H1 (cell line): ENCODE measurements at regions not wholly inside any gene's neighbourhood (a gene's known extent, or its start where the extent isn't known, plus 50 kb on each side); places are given as distances from the start of the nearest gene placed in this dataset.

Experiments used
- CTCF ChIA-PET: fragments of 300-600 bp; sonication (Branson Sonifier 250); formaldehyde crosslinking; loops from one replicate; lab custom pipeline; 2021; ENCODE audit not compliant: partially characterized antibody; lab: Charles Lee
- POLR2A ChIA-PET: fragments of 300-600 bp; sonication (Branson Sonifier 250); formaldehyde crosslinking; loops from one replicate; lab custom pipeline; 2021; ENCODE audit warnings: inconsistent platforms; ENCODE audit not compliant: partially characterized antibody; lab: Charles Lee
- DNase-seq, 2 experiments: peaks; one replicate each; pipeline versions ENCODE4 v3.0.0 to v3.0.0-alpha.2; 2010 to 2022; ENCODE audit warnings: low spot score in 2 of 2, low read depth in 1 of 2, mixed read lengths in 1 of 2
- FAIRE-seq: peaks from 2 replicates; lab custom pipeline; 2011; peaks lifted over from hg19 to GRCh38; lab: Jason Lieb, UNC
- H2AFZ ChIP-seq: 2 replicates; pipeline ENCODE4 v1.8.1; 2012; ENCODE audit warnings: low read length, inconsistent platforms
- H2AK5ac ChIP-seq: 2 replicates; pipeline ENCODE4 v1.6.1; 2013; ENCODE audit warnings: low read depth, low read length
- H2BK120ac ChIP-seq: replicated peaks from 2 replicates; pipeline ENCODE3; 2013; ENCODE audit warnings: low read depth, low read length, inconsistent platforms
- H2BK12ac ChIP-seq: 2 replicates; pipeline ENCODE4 v1.6.1; 2013; ENCODE audit warnings: low read depth, low read length
- H2BK15ac ChIP-seq: 2 replicates; pipeline ENCODE4 v1.6.1; 2013; ENCODE audit warnings: low read length
- H2BK20ac ChIP-seq: 2 replicates; pipeline ENCODE4 v1.6.1; 2013; ENCODE audit warnings: low read length
- H2BK5ac ChIP-seq: 2 replicates; pipeline ENCODE4 v1.6.1; 2013; ENCODE audit warnings: low read depth, low read length
- H3K14ac ChIP-seq: 2 replicates; pipeline ENCODE4 v1.6.1; 2013; ENCODE audit warnings: inconsistent platforms; ENCODE audit not compliant: insufficient read length
- H3K18ac ChIP-seq: 2 replicates; pipeline ENCODE4 v1.6.1; 2013; ENCODE audit warnings: low read length; ENCODE audit errors: extremely low read depth
- H3K23ac ChIP-seq: 2 replicates; pipeline ENCODE4 v1.6.1; 2013; ENCODE audit warnings: inconsistent platforms; ENCODE audit not compliant: insufficient read length
- H3K23me2 ChIP-seq: 2 replicates; pipeline ENCODE4 v1.6.1; 2013; ENCODE audit warnings: low read depth, low read length
- H3K27ac ChIP-seq: 2 replicates; pipeline ENCODE4 v1.6.1; 2011; ENCODE audit warnings: low read depth, low read length, inconsistent platforms
- H3K27me3 ChIP-seq, 4 experiments: replicated peaks in 1 of 4; 1 replicate in 1 of 4; 2 replicates in 3 of 4; pipeline versions ENCODE4 v1.6.1 to v1.8.1; 2011 to 2013; ENCODE audit warnings: low read length in 3 of 4, mild to moderate bottlenecking in 3 of 4, inconsistent platforms in 2 of 4, mixed read lengths in 2 of 4, moderate library complexity in 1 of 4; ENCODE audit not compliant: control insufficient read depth in 3 of 4, insufficient read depth in 3 of 4; ENCODE audit errors: extremely low read depth in 1 of 4
- H3K36me3 ChIP-seq, 4 experiments: 2 replicates each; pipeline versions ENCODE4 v1.6.1 to v1.8.1; 2011 to 2013; ENCODE audit warnings: mild to moderate bottlenecking in 4 of 4, low read length in 3 of 4, moderate library complexity in 2 of 4, control low read depth in 1 of 4, inconsistent platforms in 1 of 4; ENCODE audit not compliant: insufficient read depth in 4 of 4, control insufficient read depth in 2 of 4
- H3K4ac ChIP-seq: replicated peaks from 2 replicates; pipeline ENCODE3; 2013; ENCODE audit warnings: low read length, low read depth, mixed read lengths, inconsistent platforms; ENCODE audit not compliant: insufficient read length
- H3K4me1 ChIP-seq, 4 experiments: replicated peaks in 1 of 4; 1 replicate in 1 of 4; 2 replicates in 3 of 4; pipeline versions ENCODE4 v1.6.1 to v1.8.1; 2011 to 2013; ENCODE audit warnings: low read length in 3 of 4, inconsistent platforms in 2 of 4, mixed read lengths in 1 of 4; ENCODE audit not compliant: insufficient read depth in 4 of 4, control insufficient read depth in 3 of 4
- H3K4me2 ChIP-seq, 2 experiments: 2 replicates each; pipeline versions ENCODE4 v1.6.1 to v1.8.1; 2011 to 2013; ENCODE audit warnings: low read depth in 2 of 2, low read length in 2 of 2, control low read depth in 1 of 2, inconsistent platforms in 1 of 2, mild to moderate bottlenecking in 1 of 2; ENCODE audit not compliant: insufficient read depth in 1 of 2
- H3K4me3 ChIP-seq, 4 experiments: fragments of 200-600, 300-600 bp in 1 of 4; sonication (generic), shearing (Covaris generic), sonication (Bioruptor Twin) in 1 of 4; 2 replicates each; pipeline versions ENCODE4 v1.5.1 to v1.8.1; 2011 to 2016; ENCODE audit warnings: low read length in 4 of 4, low read depth in 3 of 4, control low read depth in 2 of 4, inconsistent platforms in 2 of 4, mild to moderate bottlenecking in 2 of 4, mixed read lengths in 1 of 4, moderate library complexity in 1 of 4; ENCODE audit not compliant: insufficient read depth in 2 of 4; ENCODE audit errors: extremely low read depth in 1 of 4
- H3K56ac ChIP-seq: replicated peaks from 2 replicates; pipeline ENCODE3; 2013; ENCODE audit warnings: low read depth, mild to moderate bottlenecking, mixed read lengths, low read length, inconsistent platforms; ENCODE audit not compliant: insufficient read length
- H3K79me1 ChIP-seq: 2 replicates; pipeline ENCODE4 v1.6.1; 2013; ENCODE audit warnings: low read depth, low read length, control low read depth
- H3K79me2 ChIP-seq, 2 experiments: 2 replicates each; pipeline versions ENCODE4 v1.6.1 to v1.8.1; 2012 to 2013; ENCODE audit warnings: low read length in 2 of 2, mild to moderate bottlenecking in 2 of 2, inconsistent platforms in 1 of 2; ENCODE audit not compliant: insufficient read depth in 2 of 2, control insufficient read depth in 1 of 2
- H3K9ac ChIP-seq, 4 experiments: replicated peaks in 1 of 4; 1 replicate in 1 of 4; 2 replicates in 3 of 4; pipeline versions ENCODE4 v1.6.1 to v1.8.1; 2011 to 2013; ENCODE audit warnings: low read depth in 3 of 4, low read length in 3 of 4, control low read depth in 2 of 4, mild to moderate bottlenecking in 2 of 4, moderate library complexity in 2 of 4, inconsistent platforms in 1 of 4; ENCODE audit errors: extremely low read depth in 1 of 4
- H3K9me3 ChIP-seq, 2 experiments: 2 replicates each; pipeline versions ENCODE4 v1.6.1 to v1.8.1; 2012 to 2013; ENCODE audit warnings: mild to moderate bottlenecking in 2 of 2, moderate library complexity in 2 of 2, control low read depth in 1 of 2, inconsistent platforms in 1 of 2, low read depth in 1 of 2, low read length in 1 of 2, mixed read lengths in 1 of 2; ENCODE audit not compliant: insufficient read depth in 2 of 2
- H4K20me1 ChIP-seq, 2 experiments: replicated peaks in 1 of 2; 2 replicates each; pipeline versions ENCODE3 to v1.8.1; 2011 to 2013; ENCODE audit warnings: inconsistent platforms in 2 of 2, low read length in 2 of 2, mild to moderate bottlenecking in 1 of 2; ENCODE audit not compliant: insufficient read depth in 2 of 2, control insufficient read depth in 1 of 2
- H4K5ac ChIP-seq: 2 replicates; pipeline ENCODE4 v1.6.1; 2013; ENCODE audit warnings: low read length, low read depth, mixed read lengths, inconsistent platforms; ENCODE audit not compliant: insufficient read length
- H4K8ac ChIP-seq: 2 replicates; pipeline ENCODE4 v1.8.0; 2013; ENCODE audit warnings: mild to moderate bottlenecking, moderate library complexity, low read length, inconsistent platforms; ENCODE audit not compliant: insufficient read depth; ENCODE audit errors: extremely low read depth
- H4K91ac ChIP-seq: replicated peaks from 2 replicates; pipeline ENCODE3; 2013; ENCODE audit warnings: low read length, mixed read lengths, inconsistent platforms; ENCODE audit not compliant: insufficient read length
- CEBPB ChIP-seq: IDR thresholded peaks from 2 replicates; pipeline ENCODE4 v1.6.1; 2012; ENCODE audit warnings: low read depth, low read length
- POU5F1 ChIP-seq: IDR thresholded peaks from 2 replicates; pipeline ENCODE4 v1.6.1; 2011; ENCODE audit warnings: low read depth, mild to moderate bottlenecking, low read length, moderate library complexity
- SP1 ChIP-seq: IDR thresholded peaks from 2 replicates; pipeline ENCODE4 v1.6.1; 2011; ENCODE audit warnings: low read depth, low read length
- SP4 ChIP-seq: IDR thresholded peaks from 2 replicates; pipeline ENCODE4 v1.6.1; 2012; ENCODE audit warnings: low read length, inconsistent platforms
- WGBS, 2 experiments: shearing (Covaris generic) in 1 of 2; methylation state at CpG; one replicate each; pipeline versions ENCODE4 v1.1.6 to v1.1.7; 2013 to 2015; ENCODE audit warnings: low lambda C conversion rate in 2 of 2, mixed read lengths in 2 of 2, inconsistent platforms in 1 of 2, low coverage in 1 of 2, missing lambda C conversion rate in 1 of 2; ENCODE audit not compliant: insufficient replicate concordance in 2 of 2, insufficient coverage in 1 of 2, insufficient read length in 1 of 2; ENCODE audit errors: extremely low coverage in 1 of 2, missing lambda C conversion rate in 1 of 2; 5-methylcytosine and 5-hydroxymethylcytosine counted together

DNA sequence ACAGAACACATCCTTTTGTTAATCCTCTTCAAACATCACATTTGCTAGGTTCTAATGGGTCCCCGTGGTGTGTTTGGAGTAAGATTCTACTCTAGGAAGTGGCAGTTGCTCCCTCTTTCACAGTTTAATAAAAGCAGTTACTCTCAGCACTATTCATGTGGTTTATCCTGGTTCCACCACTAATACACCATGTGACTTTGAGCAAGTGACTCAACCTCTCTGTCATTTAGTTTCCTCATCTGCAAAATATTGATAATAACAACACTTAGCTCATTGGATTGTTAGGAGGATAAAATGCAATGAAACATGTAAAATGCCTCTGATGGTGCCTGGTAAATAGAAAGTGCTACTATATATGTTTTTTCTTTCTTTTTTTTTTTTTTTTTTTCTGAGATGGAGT, 488.0 kb upstream of the NOX3 start:
- Histone ChIP-seq H3K9ac (no peak overlapping the region), H4K20me1 (no peaks in the 10 kb centered on the region), H3K4me3 (no peak overlapping the region), H3K14ac (no peak overlapping the region), H3K27me3 (no peaks in the 10 kb centered on the region), H2AK5ac (no peak overlapping the region), H4K91ac (no peak overlapping the region), H2BK15ac (no peak overlapping the region), H3K36me3 (no peaks in the 10 kb centered on the region), H3K27ac (no peak overlapping the region), H4K5ac (no peak overlapping the region), H3K4ac (no peak overlapping the region), H3K79me2 (no peaks in the 10 kb centered on the region), H3K18ac (no peak overlapping the region), H2BK120ac (no peak overlapping the region), H4K8ac (no peak overlapping the region), H3K23ac (no peak overlapping the region), H3K56ac (no peak overlapping the region), H3K4me2 (no peak overlapping the region), H3K23me2 (no peaks in the 10 kb centered on the region), H3K79me1 (no peaks in the 10 kb centered on the region; the same call in 1 of the 2 replicates), H3K4me1 (peaks cover 0 to 8% (median 0%) of the 10 kb centered on the region in 4 experiments; a peak in 2 of 7 replicates), H2BK12ac (no peak overlapping the region), H2AFZ (no peak overlapping the region), H2BK20ac (no peak overlapping the region), H3K9me3 (no peaks in the 10 kb centered on the region), H2BK5ac (no peak overlapping the region)
- CTCF ChIA-PET = no interaction called here
- FAIRE-seq = no peak
- POLR2A ChIA-PET = no interaction called here
- WGBS, 2 experiments = 85% methylated on average over 1 of the region's 1 CpG; no CpG with 5 or more reads in 1 of the 2 experiments
- DNase-seq = no peak
- TF ChIP-seq CEBPB = no peak
- no peak for TF ChIP-seq SP1
- TF ChIP-seq SP4 = no peak
- no peak for TF ChIP-seq POU5F1
